ENCODE measurements at regions not wholly inside any gene's neighbourhood (a gene's known extent, or its start where the extent isn't known, plus 50 kb on each side); places are given as distances from the start of the nearest gene placed in this dataset.

- Histone ChIP-seq H3K9me3 (ENCODE audit: control insufficient read depth, insufficient read depth, low read depth, low read length) (no peaks in the 10 kb centered on the region), H3K27ac (ENCODE audit: low read length) (no peak overlapping the region), H3K4me1 (ENCODE audit: control insufficient read depth, insufficient read depth, low read length) (no peaks in the 10 kb centered on the region), H3K36me3 (ENCODE audit: control insufficient read depth, insufficient read depth, low read length) (no peaks in the 10 kb centered on the region), H3K27me3 (ENCODE audit: control insufficient read depth, insufficient read depth, low read length) (no peaks in the 10 kb centered on the region), H3K4me3 (ENCODE audit: low read depth in 2 of 2, low read length in 2 of 2) (no peak overlapping the region)
- intact Hi-C loops (cut with micrococcal nuclease; ENCODE audit: unreplicated experiment), result no loop called here
- no peak for ATAC-seq
- CTCF ChIA-PET, result no interaction called here
- no peak for DNase-seq (ENCODE audit: low read depth, low spot score)
- POLR2A ChIA-PET, result interaction anchor here (0.7 kb wide), 1 partner anchor 67 kb away, joined by 3 read pairs; no protein-coding TSS in a partner anchor
- no TSS peak for BruUV-seq (replicated peaks)
- in situ Hi-C loops (cut with HindIII; ENCODE audit: low pct_unique_long_range_greater_than_20kb, low sequenced_read_pairs), result no loop called here
- TF ChIP-seq TCF7L2 (IDR thresholded peaks at IDR 0.05; ENCODE audit: low read depth, low read length) (no peak), SIN3A (IDR thresholded peaks at IDR 0.05; ENCODE audit: borderline replicate concordance, insufficient read depth, low read depth, low read length) (no peak), REST (IDR thresholded peaks at IDR 0.05; ENCODE audit: insufficient read depth in 1 of 2, low read depth in 2 of 2, low read length in 1 of 2) (no peak), POLR2AphosphoS5 (IDR thresholded peaks at IDR 0.05; ENCODE audit: low read depth, low read length) (no peak), CTCF (IDR thresholded peaks at IDR 0.05) (no peak)
These were observed 344.5 kb upstream of the THBS1 start for GRCh38 chr15:39236375-39236774.

- Histone ChIP-seq H3K27me3 (ENCODE audit: control insufficient read depth, insufficient read depth, low read length) (no peaks in the 10 kb centered on the region), H3K36me3 (ENCODE audit: control insufficient read depth, insufficient read depth, low read length) (no peaks in the 10 kb centered on the region), H3K9me3 (ENCODE audit: control insufficient read depth, insufficient read depth, low read depth, low read length) (no peaks in the 10 kb centered on the region), H3K4me1 (ENCODE audit: control insufficient read depth, insufficient read depth, low read length) (no peaks in the 10 kb centered on the region), H3K4me3 (ENCODE audit: low read depth in 2 of 2, low read length in 2 of 2) (no peak overlapping the region), H3K27ac (ENCODE audit: low read length) (no peak overlapping the region)
- intact Hi-C loops (cut with micrococcal nuclease; ENCODE audit: unreplicated experiment), result no loop called here
- CTCF ChIA-PET, result no interaction called here
- no peak for TF ChIP-seq TCF7L2 (IDR thresholded peaks at IDR 0.05; ENCODE audit: low read depth, low read length)
- no peak for TF ChIP-seq CTCF (IDR thresholded peaks at IDR 0.05)
- TF ChIP-seq REST (IDR thresholded peaks at IDR 0.05; ENCODE audit: insufficient read depth in 1 of 2, low read depth in 2 of 2, low read length in 1 of 2), result no peak
- no peak for TF ChIP-seq POLR2AphosphoS5 (IDR thresholded peaks at IDR 0.05; ENCODE audit: low read depth, low read length)
- no peak for TF ChIP-seq SIN3A (IDR thresholded peaks at IDR 0.05; ENCODE audit: borderline replicate concordance, insufficient read depth, low read depth, low read length)
- no TSS peak for BruUV-seq (replicated peaks)
- POLR2A ChIA-PET, result no interaction called here
- in situ Hi-C loops (cut with HindIII; ENCODE audit: low pct_unique_long_range_greater_than_20kb, low sequenced_read_pairs), result no loop called here
- ATAC-seq (no peak), DNase-seq (ENCODE audit: low read depth, low spot score) (no peak)
These were observed 342.4 kb upstream of the THBS1 start for GRCh38 chr15:39238443-39238842.

All from Panc1 (cell line).